Smooth muscle cell (in vitro differentiated cells): ENCODE measurements at regions not wholly inside any gene's neighbourhood (a gene's known extent, or its start where the extent isn't known, plus 50 kb on each side); places are given as distances from the start of the nearest gene placed in this dataset.
"Not testable (repeated sequence)": the region's sequence is repeated elsewhere in the genome, so short reads cannot be mapped to it uniquely, and the experiment has no call there.

ENCODE experiments used
- DNase-seq: peaks from one replicate; lab custom pipeline; 2025; ENCODE audit not compliant: unreplicated experiment; lab: John Stamatoyannopoulos, UW
- H2AFZ ChIP-seq: fragments of 200-600 bp; sonication (generic); 2 replicates; pipeline ENCODE4 v1.6.0; 2016; ENCODE audit warnings: antibody characterized with exemption, low read depth, mild to moderate bottlenecking
- H3F3A ChIP-seq: fragments of 200-600 bp; sonication (generic); 2 replicates; pipeline ENCODE4 v1.6.0; 2017; ENCODE audit warnings: antibody characterized with exemption, low read depth
- H3K27ac ChIP-seq: fragments of 200-600 bp; sonication (generic); 2 replicates; pipeline ENCODE4 v1.5.1; 2016; ENCODE audit warnings: low read depth, mild to moderate bottlenecking
- H3K27me3 ChIP-seq: fragments of 200-600 bp; sonication (generic); 2 replicates; pipeline ENCODE4 v1.6.1; 2016; ENCODE audit warnings: low read depth, mild to moderate bottlenecking
- H3K36me3 ChIP-seq: fragments of 200-600 bp; sonication (generic); 2 replicates; pipeline ENCODE4 v1.5.1; 2016; ENCODE audit warnings: low read depth
- H3K4me1 ChIP-seq: fragments of 200-600 bp; sonication (generic); 2 replicates; pipeline ENCODE4 v1.5.1; 2016; ENCODE audit warnings: low read depth
- H3K4me2 ChIP-seq: fragments of 200-600 bp; sonication (generic); 2 replicates; pipeline ENCODE4 v1.6.0; 2016; ENCODE audit warnings: mild to moderate bottlenecking
- H3K4me3 ChIP-seq: fragments of 200-600 bp; sonication (generic); 2 replicates; pipeline ENCODE4 v1.5.1; 2016; ENCODE audit warnings: mild to moderate bottlenecking
- H3K79me2 ChIP-seq: fragments of 200-600 bp; sonication (generic); 2 replicates; pipeline ENCODE4 v1.6.0; 2016; ENCODE audit warnings: low read depth, mild to moderate bottlenecking
- H3K9ac ChIP-seq: fragments of 200-600 bp; sonication (generic); 2 replicates; pipeline ENCODE4 v1.6.0; 2016; ENCODE audit warnings: low read depth
- H3K9me3 ChIP-seq: fragments of 200-600 bp; sonication (generic); replicated peaks from 2 replicates; pipeline ENCODE4 v1.5.1; 2016; ENCODE audit warnings: low read depth
- H4K20me1 ChIP-seq: fragments of 200-600 bp; sonication (generic); 2 replicates; pipeline ENCODE4 v1.6.0; 2016; ENCODE audit warnings: low read depth
- WGBS: methylation state at CpG from one replicate; pipeline ENCODE4 v1.1.7; 2016; ENCODE audit warnings: low lambda C conversion rate; 5-methylcytosine and 5-hydroxymethylcytosine counted together
- TF ChIP-seq, protein P1 (sequence below): fragments of 200-600 bp; sonication (generic); IDR thresholded peaks from 2 replicates; pipeline ENCODE4 v1.5.1; 2017; ENCODE audit warnings: borderline replicate concordance, mild to moderate bottlenecking, antibody characterized with exemption; ENCODE audit not compliant: insufficient read depth, poor library complexity, severe bottlenecking

DNA sequence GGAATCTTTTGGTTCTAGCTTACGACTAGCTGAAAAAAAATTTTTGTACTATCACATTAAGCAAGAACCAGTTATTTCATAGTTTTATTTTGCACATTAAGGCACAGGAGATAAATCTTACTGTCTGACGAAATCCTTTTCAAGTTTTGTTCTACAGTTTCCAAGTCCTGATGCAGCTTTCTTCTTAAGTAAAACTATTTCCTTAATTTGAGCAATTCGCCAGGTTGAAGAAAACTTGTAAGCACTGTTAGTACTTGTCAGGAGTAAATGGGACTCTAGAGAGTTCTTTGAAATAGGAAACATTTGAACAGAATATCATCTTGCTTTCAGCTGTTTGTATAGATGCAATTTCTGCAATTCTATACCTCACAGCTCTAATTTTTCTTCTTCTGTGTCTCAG is 318.8 kb upstream of the ELAVL2 start:
- Histone ChIP-seq H3K4me3 (no peak overlapping the region), H3K4me1 (peaks cover 4% of the 10 kb centered on the region), H4K20me1 (no peaks in the 10 kb centered on the region), H3K27ac (no peak overlapping the region), H3K79me2 (no peaks in the 10 kb centered on the region), H3K9me3 (no peaks in the 10 kb centered on the region), H3K9ac (no peak overlapping the region), H3K4me2 (no peak overlapping the region), H3K27me3 (no peaks in the 10 kb centered on the region), H3F3A (no peaks in the 10 kb centered on the region), H2AFZ (no peak overlapping the region), H3K36me3 (no peaks in the 10 kb centered on the region)
- no peak for DNase-seq
- 86% methylated on average over 3 of the region's 3 CpGs for whole genome bisulfite sequencing
- TF ChIP-seq, protein P1, sequence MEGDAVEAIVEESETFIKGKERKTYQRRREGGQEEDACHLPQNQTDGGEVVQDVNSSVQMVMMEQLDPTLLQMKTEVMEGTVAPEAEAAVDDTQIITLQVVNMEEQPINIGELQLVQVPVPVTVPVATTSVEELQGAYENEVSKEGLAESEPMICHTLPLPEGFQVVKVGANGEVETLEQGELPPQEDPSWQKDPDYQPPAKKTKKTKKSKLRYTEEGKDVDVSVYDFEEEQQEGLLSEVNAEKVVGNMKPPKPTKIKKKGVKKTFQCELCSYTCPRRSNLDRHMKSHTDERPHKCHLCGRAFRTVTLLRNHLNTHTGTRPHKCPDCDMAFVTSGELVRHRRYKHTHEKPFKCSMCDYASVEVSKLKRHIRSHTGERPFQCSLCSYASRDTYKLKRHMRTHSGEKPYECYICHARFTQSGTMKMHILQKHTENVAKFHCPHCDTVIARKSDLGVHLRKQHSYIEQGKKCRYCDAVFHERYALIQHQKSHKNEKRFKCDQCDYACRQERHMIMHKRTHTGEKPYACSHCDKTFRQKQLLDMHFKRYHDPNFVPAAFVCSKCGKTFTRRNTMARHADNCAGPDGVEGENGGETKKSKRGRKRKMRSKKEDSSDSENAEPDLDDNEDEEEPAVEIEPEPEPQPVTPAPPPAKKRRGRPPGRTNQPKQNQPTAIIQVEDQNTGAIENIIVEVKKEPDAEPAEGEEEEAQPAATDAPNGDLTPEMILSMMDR, result no peak

DNA sequence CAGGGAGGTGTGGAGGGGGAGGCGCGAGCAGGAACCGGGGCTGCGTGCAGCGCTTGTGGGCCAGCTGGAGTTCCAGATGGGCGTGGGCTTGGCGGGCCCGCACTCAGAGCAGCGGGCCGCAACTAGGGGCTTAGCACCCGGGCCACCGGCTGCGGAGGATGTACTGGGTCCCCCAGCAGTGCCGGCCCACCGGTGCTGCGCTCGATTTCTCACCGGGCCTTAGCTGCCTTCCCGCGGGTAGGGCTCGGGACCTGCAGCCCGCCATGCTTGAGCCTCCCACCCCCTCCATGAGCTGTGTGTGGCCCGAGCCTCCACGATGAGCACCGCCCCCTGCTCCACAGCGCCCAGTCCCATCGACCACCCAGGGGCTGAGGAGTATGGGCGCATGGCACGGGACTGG is 309.0 kb upstream of the ELAVL2 start:
- H3K4me3 ChIP-seq, H3K79me2 ChIP-seq, H4K20me1 ChIP-seq, H3K4me1 ChIP-seq, H3K9me3 ChIP-seq, H3F3A ChIP-seq, H3K27ac ChIP-seq, H2AFZ ChIP-seq, H3K9ac ChIP-seq, H3K36me3 ChIP-seq, DNase-seq, H3K4me2 ChIP-seq, H3K27me3 ChIP-seq: not testable (repeated sequence)
- 97% methylated on average over 29 of the region's 29 CpGs for WGBS

DNA sequence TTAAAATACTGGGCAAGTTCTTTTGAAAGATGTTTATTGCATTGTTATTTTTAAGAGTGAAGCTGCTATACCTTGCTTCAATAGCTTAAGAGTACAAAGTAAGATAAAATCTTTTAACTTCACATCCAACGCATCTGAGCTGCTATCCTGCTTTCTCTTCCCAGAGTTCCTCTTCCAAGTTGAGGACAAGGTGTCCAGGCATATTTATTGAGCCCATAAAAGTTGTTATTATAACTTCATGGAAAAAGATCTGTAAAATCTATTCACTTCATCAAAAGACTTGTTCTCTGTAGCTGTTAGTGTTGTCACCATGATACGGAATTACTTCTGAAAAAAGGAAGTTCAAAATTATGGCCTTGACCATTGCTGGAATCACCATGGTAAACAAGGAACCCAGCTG is 306.2 kb upstream of the ELAVL2 start:
- H4K20me1 ChIP-seq, result no peaks in the 10 kb centered on the region
- H3K36me3 ChIP-seq, result no peaks in the 10 kb centered on the region
- H2AFZ ChIP-seq, result no peak overlapping the region
- H3K4me2 ChIP-seq, result no peak overlapping the region
- no peak overlapping the region for H3K27ac ChIP-seq
- no peak overlapping the region for H3K9ac ChIP-seq
- no peaks in the 10 kb centered on the region for H3K4me1 ChIP-seq
- TF ChIP-seq, protein P1, result no peak
- 64% methylated on average over 2 of the region's 2 CpGs for WGBS
- DNase-seq, result no peak
- no peaks in the 10 kb centered on the region for H3K9me3 ChIP-seq
- no peak overlapping the region for H3K4me3 ChIP-seq
- H3F3A ChIP-seq, result no peaks in the 10 kb centered on the region
- no peaks in the 10 kb centered on the region for H3K27me3 ChIP-seq
- H3K79me2 ChIP-seq, result no peaks in the 10 kb centered on the region

DNA sequence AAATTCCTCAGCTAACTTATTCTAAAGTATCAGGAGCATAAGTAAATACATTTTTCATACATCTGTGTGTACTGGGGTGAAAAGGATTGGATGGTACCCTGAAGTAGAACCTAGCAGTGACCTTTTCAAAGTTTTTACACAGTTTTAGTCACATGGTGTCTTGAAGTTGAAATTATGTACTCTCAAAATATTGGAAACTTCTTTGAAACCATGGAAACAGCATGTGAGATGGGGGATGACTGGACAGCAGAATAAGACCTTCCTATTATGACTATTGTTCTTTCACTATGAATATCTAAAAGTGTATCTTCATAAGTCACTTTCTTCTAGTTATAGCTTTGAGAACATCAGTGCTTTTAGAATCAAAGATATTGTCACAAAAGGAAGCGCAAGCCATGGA is 301.5 kb upstream of the ELAVL2 start:
- H3K27ac ChIP-seq, result no peak overlapping the region
- H3K36me3 ChIP-seq, result no peaks in the 10 kb centered on the region
- no peaks in the 10 kb centered on the region for H3K27me3 ChIP-seq
- no peak overlapping the region for H3K4me3 ChIP-seq
- H3K4me1 ChIP-seq, result no peaks in the 10 kb centered on the region
- H4K20me1 ChIP-seq, result no peaks in the 10 kb centered on the region
- no peaks in the 10 kb centered on the region for H3K79me2 ChIP-seq
- no peak for DNase-seq
- WGBS, result 100% methylated on average over 1 of the region's 1 CpG
- H3K9me3 ChIP-seq, result no peaks in the 10 kb centered on the region
- H3K9ac ChIP-seq, result no peak overlapping the region
- no peak overlapping the region for H3K4me2 ChIP-seq
- TF ChIP-seq, protein P1, result no peak
- H2AFZ ChIP-seq, result no peak overlapping the region
- no peaks in the 10 kb centered on the region for H3F3A ChIP-seq
